ENCODE measurements at regions not wholly inside any gene's neighbourhood (a gene's known extent, or its start where the extent isn't known, plus 50 kb on each side); places are given as distances from the start of the nearest gene placed in this dataset.

DNA sequence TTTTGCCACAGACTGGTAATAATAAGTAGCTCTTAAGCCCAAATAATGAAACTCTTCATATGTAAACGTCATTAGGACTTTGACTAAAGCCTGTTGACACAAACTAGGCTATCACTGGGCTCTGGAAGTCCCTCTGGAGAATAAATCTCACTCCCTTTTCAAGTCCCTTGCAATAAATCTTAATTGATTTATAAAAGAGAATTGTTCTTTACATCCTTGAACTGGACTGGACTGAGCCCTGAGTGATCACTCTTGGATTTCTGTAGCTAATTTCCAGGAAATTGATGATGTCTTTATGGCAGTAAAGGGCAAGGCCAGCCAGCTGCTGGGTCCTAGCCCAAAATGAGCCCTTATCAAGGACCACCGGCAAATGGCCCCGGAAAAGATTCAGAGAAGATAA, 1162.7 kb downstream of the BCL11B start:
- no peaks in the 10 kb centered on the region for H3K36me3 ChIP-seq (ENCODE audit: control insufficient read depth in 4 of 4, insufficient read depth in 4 of 4, low read length in 4 of 4)
- no peak overlapping the region for H3K4me3 ChIP-seq
- no peak for ATAC-seq (ENCODE audit: insufficient read depth, low FRiP score)
- no peak for DNase-seq
- no peaks in the 10 kb centered on the region for H3K4me1 ChIP-seq (ENCODE audit: control insufficient read depth in 5 of 5, insufficient read depth in 5 of 5, low read length in 5 of 5)
- WGBS, 2 donors, result 55 to 56% methylated on average over 3 of the region's 3 CpGs
- TF ChIP-seq, protein P1, sequence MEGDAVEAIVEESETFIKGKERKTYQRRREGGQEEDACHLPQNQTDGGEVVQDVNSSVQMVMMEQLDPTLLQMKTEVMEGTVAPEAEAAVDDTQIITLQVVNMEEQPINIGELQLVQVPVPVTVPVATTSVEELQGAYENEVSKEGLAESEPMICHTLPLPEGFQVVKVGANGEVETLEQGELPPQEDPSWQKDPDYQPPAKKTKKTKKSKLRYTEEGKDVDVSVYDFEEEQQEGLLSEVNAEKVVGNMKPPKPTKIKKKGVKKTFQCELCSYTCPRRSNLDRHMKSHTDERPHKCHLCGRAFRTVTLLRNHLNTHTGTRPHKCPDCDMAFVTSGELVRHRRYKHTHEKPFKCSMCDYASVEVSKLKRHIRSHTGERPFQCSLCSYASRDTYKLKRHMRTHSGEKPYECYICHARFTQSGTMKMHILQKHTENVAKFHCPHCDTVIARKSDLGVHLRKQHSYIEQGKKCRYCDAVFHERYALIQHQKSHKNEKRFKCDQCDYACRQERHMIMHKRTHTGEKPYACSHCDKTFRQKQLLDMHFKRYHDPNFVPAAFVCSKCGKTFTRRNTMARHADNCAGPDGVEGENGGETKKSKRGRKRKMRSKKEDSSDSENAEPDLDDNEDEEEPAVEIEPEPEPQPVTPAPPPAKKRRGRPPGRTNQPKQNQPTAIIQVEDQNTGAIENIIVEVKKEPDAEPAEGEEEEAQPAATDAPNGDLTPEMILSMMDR (IDR thresholded peaks at IDR 0.05; ENCODE audit: control extremely low read depth, extremely low read depth), result no peak
- H3K9me3 ChIP-seq (ENCODE audit: control insufficient read depth in 4 of 4, insufficient read depth in 3 of 4, low read length in 3 of 4), result no peaks in the 10 kb centered on the region
- H3K27ac ChIP-seq (ENCODE audit: low read depth in 1 of 2, low read length in 1 of 2), result no peak overlapping the region
- H3K27me3 ChIP-seq (ENCODE audit: control insufficient read depth in 3 of 3, insufficient read depth in 3 of 3, low read length in 2 of 3), result no peaks in the 10 kb centered on the region
- H3K9ac ChIP-seq (ENCODE audit: insufficient read depth in 1 of 2, low read length in 2 of 2), result no peak overlapping the region

DNA sequence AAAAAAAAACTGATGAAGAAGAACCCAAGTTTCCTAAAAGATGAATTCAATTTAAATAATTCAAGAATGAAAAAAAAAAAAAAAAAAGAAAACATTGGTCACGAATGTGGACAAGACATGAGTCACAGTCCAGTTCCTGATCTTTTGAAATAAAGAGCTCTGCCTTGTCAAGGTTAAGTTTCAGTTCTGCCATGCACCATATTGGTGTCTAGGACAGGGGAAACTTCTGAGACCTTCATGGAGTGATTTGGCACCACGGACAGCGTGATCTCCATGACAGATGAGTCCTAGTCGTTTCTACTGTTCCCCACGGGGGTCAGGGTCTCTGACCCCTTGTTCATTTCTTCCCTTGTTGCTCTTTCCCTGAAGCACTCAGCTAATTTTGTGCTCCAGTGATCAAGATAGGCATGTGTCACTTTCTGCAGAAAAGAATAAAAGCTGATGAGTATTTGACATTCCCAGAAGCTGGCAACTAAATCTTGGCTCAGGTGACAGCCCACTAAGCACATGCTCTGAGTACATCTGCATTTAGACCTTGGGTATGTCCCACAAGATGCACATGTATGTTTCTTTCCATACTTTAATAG, 1159.7 kb downstream of the BCL11B start:
- Histone ChIP-seq H3K36me3 (ENCODE audit: control insufficient read depth in 4 of 4, insufficient read depth in 4 of 4, low read length in 4 of 4) (no peaks in the 10 kb centered on the region), H3K4me3 (no peak overlapping the region), H3K27me3 (ENCODE audit: control insufficient read depth in 3 of 3, insufficient read depth in 3 of 3, low read length in 2 of 3) (no peaks in the 10 kb centered on the region), H3K9me3 (ENCODE audit: control insufficient read depth in 4 of 4, insufficient read depth in 3 of 4, low read length in 3 of 4) (no peaks in the 10 kb centered on the region), H3K27ac (ENCODE audit: low read depth in 1 of 2, low read length in 1 of 2) (no peak overlapping the region), H3K9ac (ENCODE audit: insufficient read depth in 1 of 2, low read length in 2 of 2) (no peak overlapping the region), H3K4me1 (ENCODE audit: control insufficient read depth in 5 of 5, insufficient read depth in 5 of 5, low read length in 5 of 5) (no peaks in the 10 kb centered on the region)
- DNase-seq (no peak), ATAC-seq (ENCODE audit: insufficient read depth, low FRiP score) (no peak)
- 63 to 70% methylated on average over 5 of the region's 5 CpGs for WGBS, 2 donors
- TF ChIP-seq, protein P1 (IDR thresholded peaks at IDR 0.05; ENCODE audit: control extremely low read depth, extremely low read depth), result no peak

DNA sequence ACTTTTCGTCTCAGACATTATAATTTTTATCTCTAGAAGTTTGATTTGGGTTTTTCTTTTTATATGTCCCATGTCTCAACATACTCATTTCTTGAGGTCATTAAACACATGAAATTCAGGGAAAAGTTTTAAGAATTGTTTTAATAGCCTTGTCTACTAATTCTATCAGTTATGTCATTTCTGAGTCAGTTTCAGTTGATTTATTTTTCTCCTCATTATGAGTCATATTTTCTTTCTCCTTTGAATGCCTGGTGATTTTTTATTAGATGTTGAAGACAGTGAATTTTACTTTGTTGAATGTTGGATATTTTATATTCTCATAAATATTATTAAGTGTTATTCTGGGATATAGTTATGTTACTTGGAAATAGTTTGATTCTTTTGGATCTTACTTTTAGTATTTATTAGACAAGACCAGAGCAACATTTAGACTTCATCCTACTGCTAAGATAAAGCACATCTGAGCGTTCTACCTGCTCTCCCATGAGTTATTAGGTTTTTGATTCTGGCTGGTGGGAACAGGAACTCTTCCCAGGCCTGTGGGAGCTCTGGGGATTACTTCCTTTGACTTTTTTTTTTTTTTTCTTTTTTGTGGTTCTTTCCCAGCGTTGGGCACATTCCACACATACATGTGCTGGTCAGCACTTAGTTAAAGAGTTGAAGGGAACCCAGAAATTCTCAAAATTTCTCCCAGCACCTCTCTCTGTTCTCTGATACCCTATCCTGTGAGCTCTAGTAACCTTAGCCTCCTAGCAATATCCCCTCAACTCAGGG, 1157.7 kb downstream of the BCL11B start:
- Histone ChIP-seq H3K4me1 (ENCODE audit: control insufficient read depth in 5 of 5, insufficient read depth in 5 of 5, low read length in 5 of 5) (no peaks in the 10 kb centered on the region), H3K9ac (ENCODE audit: insufficient read depth in 1 of 2, low read length in 2 of 2) (no peak overlapping the region), H3K9me3 (ENCODE audit: control insufficient read depth in 4 of 4, insufficient read depth in 3 of 4, low read length in 3 of 4) (peaks cover 0 to under 1% (median 0%) of the 10 kb centered on the region in 4 donors), H3K36me3 (ENCODE audit: control insufficient read depth in 4 of 4, insufficient read depth in 4 of 4, low read length in 4 of 4) (no peaks in the 10 kb centered on the region), H3K4me3 (no peak overlapping the region), H3K27me3 (ENCODE audit: control insufficient read depth in 3 of 3, insufficient read depth in 3 of 3, low read length in 2 of 3) (no peaks in the 10 kb centered on the region), H3K27ac (ENCODE audit: low read depth in 1 of 2, low read length in 1 of 2) (no peak overlapping the region)
- WGBS, 2 donors, result 38 to 43% methylated on average over 3 of the region's 3 CpGs
- TF ChIP-seq, protein P1 (IDR thresholded peaks at IDR 0.05; ENCODE audit: control extremely low read depth, extremely low read depth), result no peak
- ATAC-seq (ENCODE audit: insufficient read depth, low FRiP score), result no peak
- no peak for DNase-seq

Measured in lung (tissue), 11 donors.